ENCODE measurements at regions not wholly inside any gene's neighbourhood (a gene's known extent, or its start where the extent isn't known, plus 50 kb on each side); places are given as distances from the start of the nearest gene placed in this dataset.

- Histone ChIP-seq H3K36me3 (ENCODE audit: control insufficient read depth in 1 of 2, insufficient read depth in 2 of 2, low read length in 2 of 2) (no peaks in the 10 kb centered on the region), H3K27ac (ENCODE audit: low read depth, low read length) (no peak overlapping the region), H3K79me2 (ENCODE audit: insufficient read depth, low read length) (no peaks in the 10 kb centered on the region), H2AFZ (ENCODE audit: low read depth, low read length, poor library complexity, severe bottlenecking) (no peak overlapping the region), H3K27me3 (ENCODE audit: insufficient read depth, low read length) (no peaks in the 10 kb centered on the region), H3K9me3 (ENCODE audit: control insufficient read depth in 1 of 2, insufficient read depth in 1 of 2, low read depth in 1 of 2, low read length in 2 of 2) (no peaks in the 10 kb centered on the region), H3K9ac (ENCODE audit: low read length) (no peak overlapping the region), H3K9me2 (ENCODE audit: insufficient read depth) (no peaks in the 10 kb centered on the region), H3K4me2 (ENCODE audit: low read length) (no peak overlapping the region), H3K4me1 (ENCODE audit: control insufficient read depth in 1 of 2, insufficient read depth in 2 of 2, low read length in 2 of 2) (no peaks in the 10 kb centered on the region), H3K4me3 (replicated peaks in 1 of 2; ENCODE audit: low read depth in 1 of 2, low read length in 2 of 2) (no peak overlapping the region), H4K20me1 (ENCODE audit: insufficient read depth) (no peaks in the 10 kb centered on the region)
- DNase-seq (ENCODE audit: low read depth, low spot score) = no peak
- TF ChIP-seq SIN3A (IDR thresholded peaks at IDR 0.05; ENCODE audit: low read depth) (no peak), TCF7L2 (IDR thresholded peaks at IDR 0.05; ENCODE audit: borderline replicate concordance, extremely low read depth, insufficient read depth, insufficient read length) (no peak), FOSL1 (IDR thresholded peaks at IDR 0.05; ENCODE audit: low read depth) (no peak), CBX3 (IDR thresholded peaks at IDR 0.05; ENCODE audit: low read depth) (no peak), ZBTB33 (IDR thresholded peaks at IDR 0.05; ENCODE audit: extremely low read depth, insufficient replicate concordance, low read length) (no peak)
- intact Hi-C loops (cut with micrococcal nuclease) = no loop called here
- ATAC-seq = no peak
- ChIA-PET POLR2A (no interaction called here), RAD21 (ENCODE audit: low non-redundant PET in 1 of 2, low total read pairs in 2 of 2, uncharacterized antibody in 2 of 2, unreplicated experiment in 2 of 2) (no interaction called here), CTCF (no interaction called here)
- BruUV-seq (replicated peaks) = no TSS peak
These were observed 186.5 kb downstream of the MZT1 start for GRCh38 chr13:72540881-72541280.

- Histone ChIP-seq H4K20me1 (ENCODE audit: insufficient read depth) (no peaks in the 10 kb centered on the region), H3K79me2 (ENCODE audit: insufficient read depth, low read length) (no peaks in the 10 kb centered on the region), H3K27ac (ENCODE audit: low read depth, low read length) (no peak overlapping the region), H3K4me3 (replicated peaks in 1 of 2; ENCODE audit: low read depth in 1 of 2, low read length in 2 of 2) (no peak overlapping the region), H2AFZ (ENCODE audit: low read depth, low read length, poor library complexity, severe bottlenecking) (no peak overlapping the region), H3K4me1 (ENCODE audit: control insufficient read depth in 1 of 2, insufficient read depth in 2 of 2, low read length in 2 of 2) (no peaks in the 10 kb centered on the region), H3K36me3 (ENCODE audit: control insufficient read depth in 1 of 2, insufficient read depth in 2 of 2, low read length in 2 of 2) (no peaks in the 10 kb centered on the region), H3K9me3 (ENCODE audit: control insufficient read depth in 1 of 2, insufficient read depth in 1 of 2, low read depth in 1 of 2, low read length in 2 of 2) (no peaks in the 10 kb centered on the region), H3K9me2 (ENCODE audit: insufficient read depth) (no peaks in the 10 kb centered on the region), H3K27me3 (ENCODE audit: insufficient read depth, low read length) (no peaks in the 10 kb centered on the region), H3K9ac (ENCODE audit: low read length) (no peak overlapping the region), H3K4me2 (ENCODE audit: low read length) (no peak overlapping the region)
- ChIA-PET RAD21 (ENCODE audit: low non-redundant PET in 1 of 2, low total read pairs in 2 of 2, uncharacterized antibody in 2 of 2, unreplicated experiment in 2 of 2) (no interaction called here), CTCF (no interaction called here), POLR2A (no interaction called here)
- no TSS peak for BruUV-seq (replicated peaks)
- intact Hi-C loops (cut with micrococcal nuclease) = no loop called here
- DNase-seq (ENCODE audit: low read depth, low spot score) (no peak), ATAC-seq (no peak)
- no peak for TF ChIP-seq RAD21 (IDR thresholded peaks at IDR 0.05; ENCODE audit: low read depth)
- no peak for TF ChIP-seq CEBPB (IDR thresholded peaks at IDR 0.05; ENCODE audit: low read depth)
- no peak for TF ChIP-seq SP1 (IDR thresholded peaks at IDR 0.05; ENCODE audit: low read depth)
- TF ChIP-seq ZFX (IDR thresholded peaks at IDR 0.05) = no peak
- TF ChIP-seq FOSL1 (IDR thresholded peaks at IDR 0.05; ENCODE audit: low read depth) = no peak
- no peak for TF ChIP-seq CBX3 (IDR thresholded peaks at IDR 0.05; ENCODE audit: low read depth)
- no peak for TF ChIP-seq POLR2A (IDR thresholded peaks at IDR 0.05; ENCODE audit: borderline replicate concordance, extremely low read depth, insufficient read depth, insufficient read length)
- no peak for TF ChIP-seq TCF7L2 (IDR thresholded peaks at IDR 0.05; ENCODE audit: borderline replicate concordance, extremely low read depth, insufficient read depth, insufficient read length)
- no peak for TF ChIP-seq MAX (IDR thresholded peaks at IDR 0.05)
- TF ChIP-seq SIN3A (IDR thresholded peaks at IDR 0.05; ENCODE audit: low read depth) = no peak
- TF ChIP-seq CTCF (IDR thresholded peaks at IDR 0.05 in 2 of 3, conservative IDR thresholded peaks at IDR 0.05 in 1 of 3; ENCODE audit: borderline replicate concordance in 1 of 3, insufficient read depth in 1 of 3, low read depth in 2 of 3, low read length in 2 of 3) = no peak
- TF ChIP-seq EGR1 (IDR thresholded peaks at IDR 0.05; ENCODE audit: low read depth) = no peak
- no peak for TF ChIP-seq SRF (IDR thresholded peaks at IDR 0.05; ENCODE audit: low read depth)
- TF ChIP-seq ZNF274 (IDR thresholded peaks at IDR 0.05; ENCODE audit: low read depth, low read length) = no peak
- TF ChIP-seq EZH2 (IDR thresholded peaks at IDR 0.05) = no peak
- TF ChIP-seq ELF1 (IDR thresholded peaks at IDR 0.05; ENCODE audit: borderline replicate concordance, low read depth) = no peak
- TF ChIP-seq YY1 (IDR thresholded peaks at IDR 0.05; ENCODE audit: extremely low read depth, insufficient replicate concordance, low read depth, low read length) = no peak
- no peak for TF ChIP-seq ATF3 (IDR thresholded peaks at IDR 0.05)
These were observed 187.5 kb downstream of the MZT1 start for GRCh38 chr13:72539925-72540324.
